Skeletal muscle tissue (tissue), 3 donors: ENCODE measurements at regions not wholly inside any gene's neighbourhood (a gene's known extent, or its start where the extent isn't known, plus 50 kb on each side); places are given as distances from the start of the nearest gene placed in this dataset.

Experiments
- H3K27ac ChIP-seq: one replicate; pipeline ENCODE4 v1.7.0; 2013; ENCODE audit warnings: mild to moderate bottlenecking, low read depth, low read length, inconsistent platforms
- H3K27me3 ChIP-seq, 3 donors: one replicate each; pipeline ENCODE4 v1.7.0; 2013; ENCODE audit warnings: low read length in 3 of 3; ENCODE audit not compliant: control insufficient read depth in 3 of 3, insufficient read depth in 3 of 3
- H3K36me3 ChIP-seq, 3 donors: one replicate each; pipeline ENCODE4 v1.7.0; 2013; ENCODE audit warnings: low read length in 3 of 3; ENCODE audit not compliant: control insufficient read depth in 3 of 3, insufficient read depth in 3 of 3
- H3K4me1 ChIP-seq, 3 donors: one replicate each; pipeline ENCODE4 v1.7.0; 2013; ENCODE audit warnings: low read length in 3 of 3, mild to moderate bottlenecking in 3 of 3; ENCODE audit not compliant: control insufficient read depth in 3 of 3, insufficient read depth in 3 of 3
- H3K4me3 ChIP-seq, 3 donors: one replicate each; pipeline ENCODE4 v1.7.0; 2013; ENCODE audit warnings: low read length in 3 of 3
- H3K9ac ChIP-seq, 3 donors: one replicate each; pipeline ENCODE4 v1.7.0; 2013; ENCODE audit warnings: low read length in 3 of 3, mild to moderate bottlenecking in 3 of 3, moderate library complexity in 2 of 3, low read depth in 1 of 3
- H3K9me3 ChIP-seq, 3 donors: one replicate each; pipeline ENCODE4 v1.7.0; 2013; ENCODE audit warnings: low read length in 3 of 3; ENCODE audit not compliant: control insufficient read depth in 3 of 3
- donor health status: Osteomylitis.

DNA sequence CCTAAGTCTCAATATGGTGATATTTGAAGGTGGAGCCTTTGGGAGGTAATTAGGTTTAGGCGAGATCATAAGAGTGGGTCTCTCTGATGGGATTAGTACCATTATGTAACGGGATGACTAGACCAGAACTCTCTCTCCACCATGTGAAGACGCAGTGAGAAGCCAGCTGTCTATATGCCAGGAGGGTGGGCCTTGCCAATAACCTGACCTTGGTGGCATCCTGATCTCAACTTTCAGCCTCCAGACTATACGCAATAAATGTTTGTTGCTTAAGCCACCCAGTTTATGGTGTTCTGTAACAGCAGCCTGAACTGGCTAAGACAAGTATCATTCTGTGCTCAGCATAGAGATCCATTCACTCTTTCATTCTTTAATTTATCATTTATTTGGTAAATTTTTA is 167.2 kb upstream of the CDH11 start:
- Histone ChIP-seq H3K9ac (no peak overlapping the region), H3K4me1 (peaks cover 0 to 5% (median 2%) of the 10 kb centered on the region in 3 donors), H3K36me3 (no peaks in the 10 kb centered on the region), H3K4me3 (no peak overlapping the region), H3K27ac (no peak overlapping the region), H3K27me3 (no peaks in the 10 kb centered on the region), H3K9me3 (no peaks in the 10 kb centered on the region)

GRCh38 chr16:65287307-65287706 is 165.4 kb upstream of the CDH11 start:
- no peaks in the 10 kb centered on the region for H3K36me3 ChIP-seq
- no peaks in the 10 kb centered on the region for H3K27me3 ChIP-seq
- no peak overlapping the region for H3K4me3 ChIP-seq
- no peaks in the 10 kb centered on the region for H3K9me3 ChIP-seq
- no peak overlapping the region for H3K27ac ChIP-seq
- H3K9ac ChIP-seq = no peak overlapping the region
- peaks cover 0 to 5% (median 2%) of the 10 kb centered on the region in 3 donors for H3K4me1 ChIP-seq

DNA sequence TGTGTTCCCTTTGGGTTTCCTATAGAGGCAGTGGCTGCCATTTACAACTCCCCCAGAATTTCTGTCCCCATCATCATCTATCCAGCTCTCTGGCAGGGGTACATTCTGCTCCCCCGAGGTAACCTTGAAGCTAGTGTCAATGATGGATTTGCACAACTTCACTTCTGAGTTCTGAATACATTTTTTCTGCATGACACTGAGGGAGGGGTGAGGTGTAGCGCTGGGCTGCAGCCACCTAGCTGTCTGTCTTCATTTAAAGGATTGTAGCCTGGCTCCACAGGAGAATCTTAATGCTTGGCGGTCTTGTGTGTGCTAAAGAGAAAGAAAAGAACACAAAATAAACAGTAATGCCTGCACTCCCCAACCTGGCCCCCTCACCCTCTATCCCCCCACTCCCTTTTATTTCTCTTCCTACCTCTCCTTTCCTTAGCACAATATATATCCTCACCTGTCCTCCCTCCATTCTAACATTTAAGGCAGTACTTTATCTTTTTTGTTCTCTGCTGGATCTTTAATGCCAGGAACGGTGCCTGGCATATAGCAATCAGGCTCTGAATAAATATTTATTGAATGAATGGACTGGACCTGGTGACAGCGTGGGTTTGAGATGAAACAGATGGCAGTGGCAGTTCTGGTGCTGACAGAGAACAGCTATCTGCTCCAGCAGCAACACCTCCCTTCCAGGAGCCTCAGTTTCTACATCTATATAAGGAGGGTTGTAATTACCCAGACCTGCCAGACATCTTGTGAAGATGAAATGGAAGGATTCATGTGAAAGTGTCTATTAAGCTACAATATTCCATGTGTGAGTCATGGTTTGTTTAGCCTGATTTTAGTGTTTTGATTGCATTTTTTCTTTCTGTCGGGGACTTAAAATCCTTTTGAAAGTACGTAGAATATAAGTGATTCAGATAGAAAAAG is 163.5 kb upstream of the CDH11 start:
- peaks cover 0 to 5% (median 2%) of the 10 kb centered on the region in 3 donors for H3K4me1 ChIP-seq
- H3K9ac ChIP-seq = no peak overlapping the region
- H3K27me3 ChIP-seq = no peaks in the 10 kb centered on the region
- no peak overlapping the region for H3K4me3 ChIP-seq
- H3K27ac ChIP-seq = no peak overlapping the region
- no peaks in the 10 kb centered on the region for H3K36me3 ChIP-seq
- no peaks in the 10 kb centered on the region for H3K9me3 ChIP-seq

GRCh38 chr16:65284626-65285025 is 162.8 kb upstream of the CDH11 start:
- peaks cover 0 to 5% (median under 1%) of the 10 kb centered on the region in 3 donors for H3K4me1 ChIP-seq
- H3K4me3 ChIP-seq = no peak overlapping the region
- no peak overlapping the region for H3K9ac ChIP-seq
- no peaks in the 10 kb centered on the region for H3K9me3 ChIP-seq
- no peaks in the 10 kb centered on the region for H3K27me3 ChIP-seq
- no peaks in the 10 kb centered on the region for H3K36me3 ChIP-seq
- H3K27ac ChIP-seq = no peak overlapping the region

GRCh38 chr16:65283181-65283651 is 161.4 kb upstream of the CDH11 start:
- H3K4me1 ChIP-seq = no peaks in the 10 kb centered on the region
- no peak overlapping the region for H3K27ac ChIP-seq
- no peaks in the 10 kb centered on the region for H3K27me3 ChIP-seq
- no peaks in the 10 kb centered on the region for H3K9me3 ChIP-seq
- H3K9ac ChIP-seq = no peak overlapping the region
- no peaks in the 10 kb centered on the region for H3K36me3 ChIP-seq
- no peak overlapping the region for H3K4me3 ChIP-seq

DNA sequence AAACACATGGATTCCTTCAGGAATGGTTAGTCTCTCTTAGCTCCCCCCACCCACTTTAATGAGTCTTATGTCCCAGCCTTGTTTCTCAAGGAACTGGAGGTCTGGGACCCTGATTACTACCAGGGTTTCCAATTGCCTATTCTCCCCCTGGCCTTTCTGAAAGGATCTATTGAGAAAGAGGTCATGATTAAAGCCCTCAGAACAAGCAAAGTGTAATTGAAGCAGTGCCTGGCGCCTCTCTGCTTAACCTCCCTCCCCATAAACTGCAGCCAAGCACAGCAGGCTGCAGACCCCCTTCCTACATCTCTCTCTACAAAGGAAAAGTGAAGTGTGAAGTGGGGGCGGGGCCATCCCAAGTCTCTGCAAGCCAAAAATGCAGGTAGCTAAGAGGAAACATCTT is 159.7 kb upstream of the CDH11 start:
- H3K9me3 ChIP-seq = no peaks in the 10 kb centered on the region
- no peak overlapping the region for H3K9ac ChIP-seq
- no peaks in the 10 kb centered on the region for H3K27me3 ChIP-seq
- H3K4me3 ChIP-seq = no peak overlapping the region
- H3K27ac ChIP-seq = no peak overlapping the region
- no peaks in the 10 kb centered on the region for H3K4me1 ChIP-seq
- no peaks in the 10 kb centered on the region for H3K36me3 ChIP-seq

GRCh38 chr16:65280845-65281512 is 159.1 kb upstream of the CDH11 start:
- no peak overlapping the region for H3K9ac ChIP-seq
- no peaks in the 10 kb centered on the region for H3K9me3 ChIP-seq
- no peak overlapping the region for H3K4me3 ChIP-seq
- no peaks in the 10 kb centered on the region for H3K4me1 ChIP-seq
- H3K27me3 ChIP-seq = no peaks in the 10 kb centered on the region
- H3K27ac ChIP-seq = no peak overlapping the region
- no peaks in the 10 kb centered on the region for H3K36me3 ChIP-seq

GRCh38 chr16:65279576-65279975 is 157.7 kb upstream of the CDH11 start:
- H3K9me3 ChIP-seq = no peaks in the 10 kb centered on the region
- H3K36me3 ChIP-seq = no peaks in the 10 kb centered on the region
- H3K27me3 ChIP-seq = no peaks in the 10 kb centered on the region
- H3K9ac ChIP-seq = no peak overlapping the region
- H3K4me1 ChIP-seq = no peaks in the 10 kb centered on the region
- H3K4me3 ChIP-seq = no peak overlapping the region
- H3K27ac ChIP-seq = no peak overlapping the region

- Histone ChIP-seq H3K4me1 (no peaks in the 10 kb centered on the region), H3K9ac (no peak overlapping the region), H3K27me3 (no peaks in the 10 kb centered on the region), H3K9me3 (no peaks in the 10 kb centered on the region), H3K4me3 (no peak overlapping the region), H3K36me3 (no peaks in the 10 kb centered on the region), H3K27ac (no peak overlapping the region)
These were observed 157.0 kb upstream of the CDH11 start for GRCh38 chr16:65278874-65279273.

- Histone ChIP-seq H3K9me3 (no peaks in the 10 kb centered on the region), H3K27ac (no peak overlapping the region), H3K27me3 (no peaks in the 10 kb centered on the region), H3K4me3 (no peak overlapping the region), H3K36me3 (no peaks in the 10 kb centered on the region), H3K9ac (no peak overlapping the region), H3K4me1 (no peaks in the 10 kb centered on the region)
These were observed 152.7 kb upstream of the CDH11 start for GRCh38 chr16:65274566-65274965.
